Progenitor cell of endocrine pancreas (in vitro differentiated cells): ENCODE measurements at regions not wholly inside any gene's neighbourhood (a gene's known extent, or its start where the extent isn't known, plus 50 kb on each side); places are given as distances from the start of the nearest gene placed in this dataset.

Experiments used
- DNase-seq: peaks from one replicate; pipeline ENCODE4 v3.0.0; 2021; ENCODE audit warnings: low spot score; ENCODE audit not compliant: unreplicated experiment
- H3K27ac Mint-ChIP-seq: 2 replicates; pipeline ENCODE4 v1.8.0; 2021; ENCODE audit warnings: mild to moderate bottlenecking, moderate library complexity, mixed read lengths
- H3K27me3 Mint-ChIP-seq: 2 replicates; pipeline ENCODE4 v1.8.0; 2021; ENCODE audit warnings: mixed read lengths
- H3K36me3 Mint-ChIP-seq: 2 replicates; pipeline ENCODE4 v1.8.0; 2022; ENCODE audit warnings: mixed read lengths; ENCODE audit not compliant: insufficient read depth
- H3K4me1 Mint-ChIP-seq: 2 replicates; pipeline ENCODE4 v1.8.0; 2021; ENCODE audit warnings: low read depth, mixed read lengths
- H3K4me3 Mint-ChIP-seq: 2 replicates; pipeline ENCODE4 v1.8.0; 2021; ENCODE audit warnings: low read depth, mild to moderate bottlenecking, moderate library complexity, mixed read lengths
- H3K9me3 Mint-ChIP-seq: 2 replicates; pipeline ENCODE4 v1.8.0; 2021; ENCODE audit warnings: low read depth, mixed read lengths
- CTCF ChIP-seq: fragments of 200-600 bp; sonication (generic); IDR thresholded peaks from one replicate; pipeline ENCODE4 v1.5.0; 2021; ENCODE audit warnings: antibody characterized with exemption, mild to moderate bottlenecking; ENCODE audit not compliant: unreplicated experiment

- no peak overlapping the region for H3K4me3 Mint-ChIP-seq
- no peaks in the 10 kb centered on the region for H3K27me3 Mint-ChIP-seq
- no peak overlapping the region for H3K27ac Mint-ChIP-seq
- H3K9me3 Mint-ChIP-seq = peaks cover 3% of the 10 kb centered on the region
- TF ChIP-seq CTCF = no peak
- no peak for DNase-seq
- H3K36me3 Mint-ChIP-seq = no peaks in the 10 kb centered on the region
- H3K4me1 Mint-ChIP-seq = peaks cover 4% of the 10 kb centered on the region
These were observed 139.2 kb upstream of the COL11A1 start for GRCh38 chr1:103247517-103247916.

- H3K27me3 Mint-ChIP-seq = no peaks in the 10 kb centered on the region
- no peak for DNase-seq
- H3K27ac Mint-ChIP-seq = no peak overlapping the region
- no peak for TF ChIP-seq CTCF
- no peaks in the 10 kb centered on the region for H3K36me3 Mint-ChIP-seq
- no peaks in the 10 kb centered on the region for H3K9me3 Mint-ChIP-seq
- no peak overlapping the region for H3K4me3 Mint-ChIP-seq
- no peaks in the 10 kb centered on the region for H3K4me1 Mint-ChIP-seq
These were observed 135.2 kb upstream of the COL11A1 start for GRCh38 chr1:103243481-103243880.

DNA sequence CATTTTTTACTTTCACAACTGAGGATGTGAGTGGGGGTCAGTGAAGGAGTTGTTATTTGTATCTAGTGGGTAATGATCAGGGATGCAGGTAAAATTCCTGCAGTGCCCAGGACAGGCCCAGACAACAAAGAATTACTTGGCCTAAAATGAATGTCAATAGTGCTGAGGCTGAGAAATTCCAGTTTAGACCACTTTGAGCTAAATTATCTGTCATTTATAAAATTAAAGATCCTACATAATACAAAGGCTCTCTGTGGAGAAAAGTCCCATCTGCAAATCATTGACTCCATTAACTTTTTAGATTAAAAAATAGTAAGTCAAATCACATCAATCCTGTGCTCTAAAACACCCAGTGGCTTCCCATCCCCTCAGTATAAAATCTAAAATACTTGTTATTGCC lies 130.7 kb upstream of the COL11A1 start:
- DNase-seq = no peak
- no peak overlapping the region for H3K4me3 Mint-ChIP-seq
- no peaks in the 10 kb centered on the region for H3K4me1 Mint-ChIP-seq
- no peaks in the 10 kb centered on the region for H3K36me3 Mint-ChIP-seq
- peaks cover 6% of the 10 kb centered on the region for H3K9me3 Mint-ChIP-seq
- H3K27ac Mint-ChIP-seq = no peak overlapping the region
- no peaks in the 10 kb centered on the region for H3K27me3 Mint-ChIP-seq
- TF ChIP-seq CTCF = no peak

DNA sequence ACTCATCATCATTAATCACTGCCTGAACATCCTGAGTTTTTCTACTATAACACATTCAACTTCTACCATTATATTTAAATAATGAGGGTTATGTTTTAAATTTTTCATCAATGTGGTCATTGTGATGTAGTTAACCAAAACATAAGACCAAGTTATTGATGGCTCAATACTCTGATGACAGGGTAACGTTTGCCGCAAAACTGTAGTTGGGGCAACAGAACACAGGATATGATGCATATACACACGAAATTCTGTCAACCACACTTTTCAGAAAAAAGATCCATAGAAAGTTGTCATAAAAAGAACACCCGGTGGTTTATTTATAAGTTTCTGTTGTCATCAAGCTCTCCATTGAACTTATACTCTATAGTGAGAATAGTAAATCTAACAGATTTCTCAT lies 121.7 kb upstream of the COL11A1 start:
- Mint-ChIP-seq H3K27ac (no peak overlapping the region), H3K9me3 (no peaks in the 10 kb centered on the region), H3K4me1 (no peaks in the 10 kb centered on the region), H3K4me3 (no peak overlapping the region), H3K27me3 (no peaks in the 10 kb centered on the region), H3K36me3 (no peaks in the 10 kb centered on the region)
- no peak for TF ChIP-seq CTCF
- no peak for DNase-seq

DNA sequence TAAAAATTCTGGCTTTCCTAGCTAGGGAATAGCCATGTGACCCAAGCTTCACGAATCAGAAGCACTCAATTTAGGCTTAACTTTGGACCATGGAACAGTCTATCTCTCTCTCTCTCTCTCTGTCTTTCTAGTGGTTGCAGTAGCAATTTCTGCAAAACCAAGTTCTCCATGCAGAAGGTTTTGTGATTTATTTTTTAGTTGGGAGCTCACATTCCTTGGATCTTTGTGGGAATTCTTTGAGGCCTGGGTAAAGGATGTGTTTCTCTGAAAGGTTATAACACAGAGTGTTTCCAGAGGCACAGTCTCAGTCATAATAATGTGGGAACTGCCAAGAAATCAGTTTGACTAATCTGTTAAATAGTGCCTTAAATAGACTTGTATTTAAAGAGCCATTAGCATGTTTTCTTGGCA lies 112.3 kb upstream of the COL11A1 start:
- no peaks in the 10 kb centered on the region for H3K27me3 Mint-ChIP-seq
- H3K4me1 Mint-ChIP-seq = no peaks in the 10 kb centered on the region
- no peaks in the 10 kb centered on the region for H3K9me3 Mint-ChIP-seq
- H3K27ac Mint-ChIP-seq = no peak overlapping the region
- TF ChIP-seq CTCF = no peak
- H3K36me3 Mint-ChIP-seq = no peaks in the 10 kb centered on the region
- DNase-seq = no peak
- H3K4me3 Mint-ChIP-seq = no peak overlapping the region

GRCh38 chr1:103218821-103219220 lies 110.5 kb upstream of the COL11A1 start:
- H3K27me3 Mint-ChIP-seq = no peaks in the 10 kb centered on the region
- no peak overlapping the region for H3K4me3 Mint-ChIP-seq
- H3K9me3 Mint-ChIP-seq = no peaks in the 10 kb centered on the region
- TF ChIP-seq CTCF = no peak
- no peak overlapping the region for H3K27ac Mint-ChIP-seq
- H3K4me1 Mint-ChIP-seq = no peaks in the 10 kb centered on the region
- no peak for DNase-seq
- no peaks in the 10 kb centered on the region for H3K36me3 Mint-ChIP-seq
